DMS53 treated with DMSO at 0.1 percent for 48 hours (cell line): ENCODE measurements at regions not wholly inside any gene's neighbourhood (a gene's known extent, or its start where the extent isn't known, plus 50 kb on each side); places are given as distances from the start of the nearest gene placed in this dataset.
"Not testable (repeated sequence)": the region's sequence is repeated elsewhere in the genome, so short reads cannot be mapped to it uniquely, and the experiment has no call there.

ENCODE experiments used
- DNase-seq: peaks from one replicate; lab custom pipeline; 2025; ENCODE audit not compliant: unreplicated experiment; lab: John Stamatoyannopoulos, UW

DNA sequence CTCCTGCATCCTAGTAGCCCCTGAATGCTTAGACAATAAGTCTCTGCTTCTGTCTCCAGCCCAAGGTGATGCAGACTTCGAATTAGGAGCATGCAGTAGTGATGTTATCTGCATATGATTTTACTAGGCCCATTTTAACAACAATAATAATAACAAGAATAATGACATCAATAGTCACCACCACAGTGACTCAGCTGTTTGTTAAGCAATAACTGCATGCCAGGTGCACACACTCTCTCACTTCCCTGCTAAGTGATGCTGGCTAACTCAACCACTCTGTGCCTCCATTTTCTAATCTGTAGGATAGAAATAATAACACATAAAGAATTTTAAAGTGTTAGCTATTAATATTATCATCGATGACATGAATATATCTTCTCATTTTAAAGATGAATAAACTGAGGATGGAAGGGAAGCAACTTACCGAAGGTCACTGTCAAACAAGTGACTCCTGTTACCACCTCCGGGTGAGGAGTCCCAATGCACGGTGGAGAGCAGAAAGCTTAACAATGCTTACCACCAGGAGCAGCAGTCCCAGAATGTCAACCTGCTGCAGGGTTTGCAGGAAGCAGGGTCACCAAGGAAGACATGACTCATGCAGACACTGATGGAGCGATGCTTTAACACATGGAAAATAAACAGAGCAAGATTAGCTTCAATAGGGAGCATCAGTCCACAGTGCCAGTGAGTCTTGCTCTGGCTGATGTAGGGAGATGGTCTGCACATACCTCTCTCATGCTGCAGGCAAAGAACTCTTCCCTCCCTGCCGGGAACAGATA, 290.2 kb downstream of the SPATA17 start:
- DNase-seq, result peak; percentile 73

DNA sequence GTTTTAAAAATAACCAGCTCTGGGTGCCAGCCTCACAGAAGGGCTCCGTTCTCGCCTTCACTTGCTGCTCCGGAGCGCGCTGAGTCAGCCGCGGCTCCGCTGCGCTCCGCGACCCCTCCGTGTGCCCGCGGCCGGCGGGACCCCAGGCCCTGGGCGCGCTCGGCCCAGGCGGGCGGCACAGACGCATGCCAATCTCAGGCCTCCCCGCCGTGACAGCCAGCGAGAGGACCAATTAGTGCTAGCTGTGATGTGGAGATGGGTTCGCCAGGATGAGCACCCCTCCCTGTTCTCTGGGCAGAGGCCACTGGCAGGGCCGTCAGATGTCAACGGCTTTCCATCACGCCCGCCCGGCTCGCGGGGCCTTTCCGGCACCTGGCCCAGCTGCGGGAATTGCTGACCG, 293.8 kb downstream of the SPATA17 start:
- no peak for DNase-seq

DNA sequence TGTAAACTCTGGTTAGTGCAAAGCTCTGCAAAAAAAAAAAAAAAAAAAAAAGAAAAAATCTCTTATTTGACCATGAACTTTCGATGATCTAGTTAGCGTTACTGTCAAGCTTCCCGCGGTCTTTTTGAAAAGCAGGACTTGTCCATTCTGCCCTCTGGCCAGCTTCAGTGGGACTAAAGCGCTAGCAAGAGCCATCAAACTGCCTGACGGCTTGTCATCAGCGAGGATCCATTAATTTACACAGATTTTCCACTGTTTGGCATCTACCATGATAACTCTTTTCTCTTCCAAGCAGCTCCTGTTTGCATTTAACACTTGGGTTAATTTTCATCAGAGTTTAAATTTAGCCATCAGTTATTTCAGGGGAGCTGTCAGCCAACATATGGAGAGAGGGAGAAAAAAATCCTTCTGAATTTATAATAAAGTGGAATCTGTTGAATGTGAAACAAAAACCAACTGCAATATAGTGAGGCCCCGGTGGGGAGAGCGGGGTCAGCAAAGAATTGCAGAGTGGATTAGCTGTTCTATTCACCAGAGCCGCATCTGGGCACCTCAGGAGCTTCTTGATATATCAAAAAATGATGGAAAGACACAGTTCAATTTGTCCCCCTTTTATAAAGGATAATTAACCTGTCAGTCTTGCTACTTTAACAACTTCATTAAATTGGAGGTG, 298.2 kb downstream of the SPATA17 start:
- no peak for DNase-seq

DNA sequence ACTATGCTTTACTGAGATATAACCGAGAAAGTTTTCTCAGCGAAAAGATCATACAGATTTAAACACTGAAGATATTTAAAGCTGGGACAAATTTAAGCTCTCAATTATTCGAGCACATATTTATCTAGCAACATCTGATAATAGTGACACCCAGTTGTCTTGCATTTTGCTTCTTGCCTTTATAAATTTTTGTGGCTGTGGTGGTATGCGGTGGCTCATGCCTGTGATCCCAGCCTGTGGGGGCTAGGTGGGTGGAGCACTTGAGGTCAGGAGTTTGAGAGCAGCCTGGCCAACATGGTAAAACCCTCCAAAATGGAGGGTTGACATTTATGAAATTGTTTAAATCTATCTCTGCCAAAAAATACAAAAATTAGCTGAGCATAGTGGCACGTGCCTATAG, 312.2 kb downstream of the SPATA17 start:
- DNase-seq, result no peak

DNA sequence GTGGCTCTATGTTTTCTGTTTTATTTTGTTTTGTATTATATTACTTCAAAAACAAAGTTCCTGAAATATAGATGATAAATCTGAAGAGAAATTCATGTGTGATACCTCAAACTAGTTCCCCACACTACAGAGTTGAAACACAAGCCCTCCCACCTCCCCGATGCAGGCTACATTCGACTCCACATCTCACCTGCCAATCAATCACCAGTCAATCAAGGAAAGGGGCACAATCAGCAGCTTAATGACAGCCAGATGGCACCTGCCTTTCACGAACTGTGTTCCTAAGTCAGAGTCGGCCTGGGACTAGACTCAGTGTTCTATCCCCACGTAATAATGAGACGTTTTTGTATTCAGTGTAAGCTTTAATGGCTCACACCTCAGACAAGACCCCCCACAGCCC, 313.4 kb downstream of the SPATA17 start:
- no peak for DNase-seq

DNA sequence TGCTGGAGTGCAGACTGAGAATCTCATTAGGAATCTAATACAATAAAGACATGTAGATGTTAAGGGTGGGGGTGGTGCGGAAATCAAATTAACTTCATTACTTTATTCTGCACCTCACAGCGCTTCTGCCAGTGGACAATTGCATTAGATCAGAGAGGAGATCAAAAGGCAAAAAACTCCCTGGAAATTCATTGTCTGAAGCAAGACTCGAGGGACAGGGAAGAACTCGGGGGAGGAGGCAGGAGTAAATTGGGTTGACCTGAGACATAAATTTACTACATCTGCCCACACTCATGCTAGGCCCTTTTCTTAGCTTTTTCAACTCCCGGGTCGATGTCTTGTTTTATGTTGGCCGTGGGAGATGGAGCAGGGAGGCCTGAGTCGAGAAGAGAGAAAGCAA, 315.4 kb downstream of the SPATA17 start:
- DNase-seq, result no peak

DNA sequence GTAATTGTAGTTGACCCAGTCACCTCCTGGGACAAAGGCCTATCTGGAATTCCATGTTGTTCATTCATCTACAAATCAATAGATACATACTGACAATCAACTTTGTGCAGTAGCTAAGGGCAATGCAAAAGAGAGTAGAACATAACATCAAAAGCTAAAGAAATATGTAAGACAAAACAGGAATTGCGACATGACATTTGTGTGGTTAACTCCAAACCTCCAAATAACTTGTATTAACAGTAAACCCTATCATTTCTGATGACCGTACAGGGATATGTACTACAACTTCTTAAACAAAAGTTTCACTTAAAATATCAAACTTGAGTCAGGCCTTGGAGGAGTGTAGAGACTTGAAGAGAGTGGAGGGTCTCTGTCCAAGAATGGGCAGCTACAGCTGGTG, 317.6 kb downstream of the SPATA17 start:
- DNase-seq, result no peak

DNA sequence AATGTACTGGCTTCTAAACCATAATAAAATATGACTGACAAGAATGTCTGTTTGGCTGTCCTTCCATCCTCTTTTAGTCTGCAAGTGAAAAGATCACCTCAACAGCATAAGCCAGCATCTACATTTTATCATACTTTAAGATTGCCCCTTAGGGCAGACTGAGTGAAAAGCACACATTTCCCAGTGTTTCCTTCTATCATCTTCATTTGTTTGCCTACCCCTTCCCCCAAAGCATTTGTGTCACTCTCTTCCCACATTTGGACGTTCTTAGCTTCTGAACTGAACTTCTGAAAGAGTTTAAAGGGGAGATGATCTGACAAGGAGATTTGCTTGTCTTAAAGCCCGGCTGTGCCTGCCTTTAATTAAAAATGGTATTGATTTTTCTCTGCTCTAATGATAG, 322.2 kb downstream of the SPATA17 start:
- DNase-seq, result no peak

DNA sequence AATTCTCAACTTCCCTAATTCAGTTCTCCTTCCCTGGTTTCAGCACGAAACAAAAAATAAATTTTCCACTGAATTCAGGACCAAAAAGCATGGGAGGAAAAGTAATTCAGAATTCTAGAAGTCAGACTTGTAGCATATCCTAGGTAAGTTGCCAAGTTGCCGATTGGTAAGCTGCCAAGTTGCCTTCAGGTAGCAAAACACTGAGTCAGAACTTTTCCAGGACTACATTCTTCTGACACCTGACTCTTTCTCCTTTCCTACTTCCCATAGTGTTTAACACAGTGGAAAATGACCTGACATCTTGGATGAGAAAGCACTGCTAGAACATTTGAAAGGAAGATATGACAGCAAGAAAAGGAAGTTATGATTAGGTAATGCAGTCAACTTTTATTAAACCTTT, 322.8 kb downstream of the SPATA17 start:
- no peak for DNase-seq

DNA sequence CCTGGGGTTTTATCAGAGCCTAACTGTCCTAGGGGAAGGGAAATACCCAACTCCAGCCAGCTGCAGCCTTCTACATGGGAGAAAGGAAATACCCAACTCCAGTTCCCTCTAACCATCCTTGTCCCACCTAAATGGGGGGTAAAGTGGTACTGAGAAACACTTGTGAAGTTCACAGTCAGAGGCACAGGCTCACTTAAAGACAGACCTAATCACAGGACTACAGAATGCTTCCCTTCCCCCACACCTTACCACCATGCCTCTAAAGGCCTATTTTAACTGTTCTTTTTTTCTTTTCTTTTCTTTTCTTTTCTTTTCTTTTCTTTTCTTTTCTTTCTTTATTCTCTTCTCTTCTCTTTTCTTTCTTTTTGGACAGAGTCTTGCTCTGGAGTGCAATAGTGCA, 324.6 kb downstream of the SPATA17 start:
- no peak for DNase-seq

DNA sequence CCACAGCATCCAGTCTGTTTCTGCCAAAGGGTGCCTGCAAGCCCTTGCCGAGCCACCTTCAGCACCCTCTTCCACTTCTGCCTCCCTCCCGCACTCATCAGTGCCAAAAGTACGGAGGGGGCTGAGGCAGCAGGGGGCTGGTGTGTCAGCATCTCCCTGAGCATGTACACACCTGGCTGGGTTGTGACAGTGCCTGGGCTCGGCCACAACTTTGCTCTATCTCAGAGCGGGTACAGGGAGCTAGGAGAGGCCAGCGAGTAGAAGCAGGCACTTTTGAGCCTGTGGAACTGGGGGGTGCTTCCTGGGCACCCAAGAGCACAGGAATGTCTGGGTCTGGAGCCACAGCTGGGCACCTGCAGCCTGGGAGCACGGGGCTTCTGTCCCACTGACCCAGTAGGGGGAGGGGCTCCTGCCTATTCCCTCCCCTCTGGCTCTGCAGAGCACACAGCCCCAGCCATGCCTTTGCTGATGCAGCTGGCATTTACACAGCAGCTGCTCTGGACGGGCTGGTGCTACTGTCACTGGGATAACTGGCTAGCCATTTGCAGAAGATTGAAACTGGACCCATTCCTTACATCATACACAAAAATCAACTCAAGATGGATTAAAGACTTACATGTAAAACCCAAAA, 319.8 kb upstream of the RRP15 start:
- DNase-seq, result no peak

DNA sequence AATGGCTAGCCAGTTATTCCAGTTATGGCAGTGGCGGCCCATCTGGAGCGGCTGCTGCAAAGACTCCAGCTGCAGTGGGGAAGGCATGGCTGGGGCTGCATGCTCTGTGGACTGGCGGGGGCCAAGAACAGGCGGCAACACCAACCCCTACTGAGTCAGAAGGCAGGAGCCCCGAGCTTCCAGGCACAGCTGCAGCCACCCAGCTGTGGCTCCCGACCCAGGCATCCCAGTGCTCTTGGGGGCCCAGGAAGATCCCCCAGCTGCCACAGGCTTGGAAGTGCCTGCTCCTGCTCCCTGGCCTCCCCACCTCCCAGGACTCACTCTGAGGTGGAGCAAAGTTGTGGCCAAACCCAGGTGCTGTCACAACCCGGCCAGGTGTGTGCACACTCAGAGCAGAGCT, 317.0 kb upstream of the RRP15 start:
- no peak for DNase-seq

DNA sequence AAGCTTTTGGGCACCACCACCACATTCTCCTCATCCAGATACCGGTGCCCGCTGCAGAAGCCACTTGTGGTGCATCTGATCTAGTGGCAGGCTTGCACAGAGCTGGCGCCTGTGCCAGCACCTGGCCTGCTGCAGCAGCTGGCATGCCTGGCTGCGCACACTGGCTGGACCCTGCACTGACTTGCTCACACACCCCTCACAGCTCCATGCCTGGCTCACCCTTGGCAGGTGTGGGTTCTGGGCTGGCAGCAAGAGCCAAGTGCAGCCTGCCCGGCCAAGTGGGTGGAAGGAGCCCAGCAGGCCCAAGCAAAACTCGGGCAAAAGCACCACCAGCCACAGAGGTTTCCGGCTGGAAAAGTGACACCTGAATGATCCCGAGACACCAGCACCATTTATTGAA, 315.7 kb upstream of the RRP15 start:
- no peak for DNase-seq

DNA sequence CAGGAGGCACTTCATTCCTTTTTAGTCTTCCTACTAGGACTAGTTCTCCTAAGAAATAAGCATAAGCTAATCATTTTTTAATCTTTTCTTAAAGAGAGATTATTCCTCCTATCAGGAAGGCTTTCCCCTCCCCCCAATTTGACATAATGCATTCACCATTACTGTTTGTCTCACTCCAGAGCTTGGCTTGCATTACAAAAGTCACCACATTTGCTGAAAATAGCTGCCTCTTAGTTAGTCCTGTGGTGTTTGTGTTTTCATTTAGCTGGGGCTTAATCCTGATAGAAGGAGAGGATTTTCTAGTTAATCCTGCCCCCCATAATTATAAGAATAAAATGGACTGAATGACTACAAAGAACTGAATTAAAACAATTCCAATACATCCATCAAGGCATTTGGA, 307.1 kb upstream of the RRP15 start:
- DNase-seq, result no peak

DNA sequence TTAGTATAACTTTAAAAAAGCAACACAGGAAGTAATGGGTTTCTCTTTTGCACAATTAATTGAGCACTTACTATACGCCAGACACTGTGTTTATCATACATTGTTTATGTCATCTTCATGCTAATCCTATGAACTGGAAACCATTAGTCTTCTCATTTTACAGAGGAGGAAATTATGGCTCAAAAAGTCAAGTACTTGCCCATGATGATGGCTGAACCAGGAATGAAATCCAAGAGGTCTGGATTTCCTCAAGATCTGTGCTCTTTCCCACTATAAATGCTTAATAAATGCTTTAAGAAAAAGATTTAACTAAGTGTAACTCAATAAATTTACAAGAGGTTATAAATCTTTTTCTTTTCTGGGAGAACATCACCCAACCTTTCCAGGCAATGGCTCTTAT, 303.7 kb upstream of the RRP15 start:
- DNase-seq, result no peak

DNA sequence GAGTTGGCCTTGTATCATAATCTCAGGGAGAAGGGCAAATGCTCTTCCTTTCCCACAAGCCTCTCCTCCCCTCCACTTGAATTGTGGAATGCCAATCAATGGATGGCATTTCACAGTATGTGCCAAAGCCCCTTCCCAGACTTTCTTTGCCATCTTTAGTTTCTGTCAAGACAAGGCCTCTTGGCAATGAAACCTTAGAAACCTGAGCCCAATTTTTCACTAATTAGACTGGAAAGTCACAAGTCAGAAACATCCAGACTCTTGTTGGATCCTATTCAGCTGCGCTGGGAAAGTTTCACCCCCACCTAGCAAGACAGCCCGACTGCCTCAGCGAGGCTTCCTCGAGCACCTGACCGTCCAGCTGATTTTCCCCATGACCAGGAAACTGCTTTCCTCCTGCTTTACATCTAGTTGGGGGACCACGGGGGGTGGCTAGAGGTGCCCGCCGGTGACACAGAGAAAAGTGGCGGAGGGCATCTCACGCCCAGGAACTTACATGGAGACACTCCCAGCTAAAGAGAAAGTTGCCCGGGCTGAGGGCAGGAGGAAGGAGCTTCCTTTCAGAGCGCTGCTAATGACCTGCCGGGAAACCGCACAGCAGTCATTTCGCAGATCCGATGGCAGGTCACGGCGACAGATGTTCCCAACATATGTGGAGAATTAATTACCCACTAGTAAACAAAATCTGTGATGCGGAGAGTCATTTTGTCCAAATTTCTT, 302.6 kb upstream of the RRP15 start:
- no peak for DNase-seq

DNA sequence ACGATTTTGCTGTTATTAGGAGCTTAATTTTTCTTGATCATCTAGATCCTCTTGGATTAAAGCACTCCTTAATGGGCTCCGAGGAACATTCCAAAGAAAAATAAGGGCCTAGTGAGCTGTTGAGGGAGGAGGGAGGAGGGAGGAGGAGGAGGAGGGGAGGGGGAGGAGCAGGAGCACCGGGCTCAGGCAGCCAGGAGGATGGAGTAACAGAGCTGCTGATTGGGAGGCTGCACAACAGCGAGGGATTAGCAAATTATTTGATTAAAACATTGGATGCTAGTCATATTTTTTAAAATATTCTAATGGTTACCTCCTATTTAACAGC, 302.1 kb upstream of the RRP15 start:
- no peak for DNase-seq

DNA sequence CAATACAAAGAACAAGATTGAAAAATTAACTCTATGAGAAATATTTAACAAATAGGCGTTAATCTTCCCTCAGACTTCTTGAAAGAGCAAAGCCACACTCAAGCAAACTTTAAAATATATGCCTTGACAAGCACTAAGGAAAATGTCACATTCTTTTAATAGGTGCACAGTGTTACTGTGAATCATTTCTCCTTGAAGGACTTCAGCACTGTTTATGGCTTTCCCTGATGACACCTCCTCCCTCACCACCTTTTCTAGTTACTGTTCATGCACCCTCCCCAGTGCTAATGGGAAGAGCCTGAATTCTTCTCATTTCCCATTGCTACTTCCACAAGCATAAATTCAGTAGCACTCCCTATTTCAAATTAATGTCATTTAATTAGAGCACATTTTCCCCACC, 299.5 kb upstream of the RRP15 start:
- DNase-seq, result no peak

DNA sequence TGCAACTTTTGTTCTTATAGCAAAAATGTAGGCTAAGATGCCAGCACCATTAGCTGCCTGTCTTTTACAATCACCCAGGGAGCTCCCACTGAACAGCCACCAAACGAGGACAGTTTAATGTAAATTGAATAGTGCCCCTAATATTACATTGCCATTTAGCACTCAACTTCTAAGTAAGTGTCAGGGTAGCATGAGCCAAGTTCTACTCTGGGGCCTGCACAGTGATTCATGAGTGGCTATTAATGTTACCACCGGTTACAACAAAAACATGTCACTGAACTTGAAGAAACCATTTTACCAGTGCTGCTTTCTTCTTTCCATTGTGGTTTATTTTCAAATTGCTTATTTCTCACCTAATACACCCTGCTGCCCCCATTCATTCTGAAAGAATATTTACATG, 295.6 kb upstream of the RRP15 start:
- no peak for DNase-seq

DNA sequence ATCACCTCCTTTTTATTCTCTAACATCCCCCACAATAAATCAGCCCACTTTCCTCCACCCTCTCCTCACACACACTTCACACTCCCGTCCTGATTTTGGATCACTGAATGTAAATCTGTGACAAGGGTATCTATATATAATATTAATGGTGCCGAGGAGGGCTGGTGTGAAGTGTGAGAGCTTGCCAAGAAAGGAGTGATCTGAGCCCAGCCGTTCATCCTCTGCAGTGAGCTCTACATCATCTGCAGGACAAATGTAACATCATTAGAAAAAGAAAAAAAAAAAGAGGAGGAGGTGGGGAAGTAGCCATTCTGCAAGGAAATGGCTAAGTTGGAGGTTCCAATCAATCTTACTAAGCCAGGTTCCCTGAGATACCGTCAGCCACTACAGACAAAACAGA, 291.7 kb upstream of the RRP15 start:
- no peak for DNase-seq

DNA sequence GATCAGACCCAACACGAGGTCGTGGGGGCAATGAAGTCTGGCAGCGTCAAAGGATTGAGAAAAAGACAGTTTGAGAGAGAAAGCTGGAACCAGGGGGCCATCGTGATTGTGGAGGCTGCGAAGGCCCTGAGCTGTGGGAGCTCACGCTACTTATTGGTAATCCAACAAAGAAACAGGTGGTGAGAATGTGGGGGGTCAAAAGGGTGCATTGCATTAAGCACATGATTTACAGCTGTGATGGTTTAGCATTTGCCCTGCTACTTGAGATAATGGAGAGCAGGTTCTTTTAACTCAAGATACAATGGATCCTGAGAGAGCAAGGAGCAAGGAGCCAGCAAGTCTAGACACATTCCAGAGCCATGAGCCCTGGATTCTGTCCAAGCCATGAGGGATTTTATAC, 276.8 kb upstream of the RRP15 start:
- not testable (repeated sequence) for DNase-seq

DNA sequence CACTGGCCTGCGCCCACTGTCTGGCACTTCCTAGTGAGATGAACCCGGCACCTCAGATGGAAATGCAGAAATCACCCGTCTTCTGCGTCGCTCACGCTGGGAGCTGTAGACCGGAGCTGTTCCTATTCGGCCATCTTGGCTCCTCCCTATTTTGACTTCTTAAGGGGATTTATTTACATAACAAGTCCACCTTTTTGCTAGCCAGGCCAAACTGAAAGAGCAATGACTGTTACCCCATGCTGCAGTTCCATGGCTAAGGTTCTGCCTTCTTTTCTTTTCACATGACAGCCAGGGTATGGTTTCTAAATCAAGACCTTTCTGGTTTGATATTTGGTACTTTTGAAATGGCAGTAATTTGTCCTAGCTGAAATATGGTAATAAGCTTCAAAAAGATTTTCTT, 270.0 kb upstream of the RRP15 start:
- DNase-seq, result not testable (repeated sequence)
